CD14-positive monocyte (primary cell): ENCODE measurements at regions not wholly inside any gene's neighbourhood (a gene's known extent, or its start where the extent isn't known, plus 50 kb on each side); places are given as distances from the start of the nearest gene placed in this dataset.

Experiments used
- DNase-seq, 3 donors: peaks; one replicate each; pipeline ENCODE4 v3.0.0-alpha.2; 2011 to 2022
- H2AFZ ChIP-seq: 2 replicates; pipeline ENCODE4 v1.6.0; 2012; ENCODE audit warnings: mild to moderate bottlenecking, low read depth, low read length, inconsistent platforms; ENCODE audit not compliant: insufficient read depth, poor library complexity, severe bottlenecking
- H3K27ac ChIP-seq, 2 donors: 1 replicate in 1 of 2; 2 replicates in 1 of 2; pipeline ENCODE4 v1.5.1; 2012 to 2013; ENCODE audit warnings: low read length in 2 of 2, control low read depth in 1 of 2, inconsistent platforms in 1 of 2, low read depth in 1 of 2, mild to moderate bottlenecking in 1 of 2
- H3K27me3 ChIP-seq, 2 donors: one replicate each; pipeline versions ENCODE4 v1.6.0 to v1.6.1; 2011 to 2013; ENCODE audit warnings: low read length in 2 of 2; ENCODE audit not compliant: control insufficient read depth in 2 of 2, insufficient read depth in 2 of 2
- H3K36me3 ChIP-seq, 2 donors: replicated peaks in 1 of 2; 1 replicate in 1 of 2; 2 replicates in 1 of 2; pipeline versions ENCODE4 v1.5.1 to v1.6.1; 2012 to 2013; ENCODE audit warnings: low read length in 2 of 2, control low read depth in 1 of 2, inconsistent platforms in 1 of 2, mild to moderate bottlenecking in 1 of 2; ENCODE audit not compliant: insufficient read depth in 2 of 2, control insufficient read depth in 1 of 2
- H3K4me1 ChIP-seq, 2 donors: 1 replicate in 1 of 2; 2 replicates in 1 of 2; pipeline versions ENCODE4 v1.5.1 to v1.6.1; 2012 to 2013; ENCODE audit warnings: low read length in 2 of 2, control low read depth in 1 of 2, inconsistent platforms in 1 of 2, mild to moderate bottlenecking in 1 of 2, moderate library complexity in 1 of 2; ENCODE audit not compliant: insufficient read depth in 2 of 2, control insufficient read depth in 1 of 2
- H3K4me2 ChIP-seq: replicated peaks from 2 replicates; pipeline ENCODE3; 2012; ENCODE audit warnings: low read length, moderate library complexity, mild to moderate bottlenecking; ENCODE audit not compliant: poor library complexity, severe bottlenecking; ENCODE audit errors: extremely low read depth
- H3K4me3 ChIP-seq, 3 experiments: fragments of 200-600 bp in 1 of 3; sonication (generic) in 1 of 3; replicated peaks in 1 of 3; 1 replicate in 2 of 3; 2 replicates in 1 of 3; pipeline ENCODE4 v1.5.1; 2011 to 2013; ENCODE audit warnings: low read length in 3 of 3, mild to moderate bottlenecking in 3 of 3, control low read depth in 2 of 3, low read depth in 2 of 3, inconsistent platforms in 1 of 3, moderate library complexity in 1 of 3
- H3K79me2 ChIP-seq: 2 replicates; pipeline ENCODE4 v1.6.0; 2012; ENCODE audit warnings: mild to moderate bottlenecking, control low read depth, inconsistent platforms, low read length, moderate library complexity; ENCODE audit not compliant: insufficient read depth
- H3K9ac ChIP-seq: 2 replicates; pipeline ENCODE4 v1.6.0; 2017; ENCODE audit warnings: low read length, mild to moderate bottlenecking; ENCODE audit not compliant: insufficient read depth, poor library complexity, severe bottlenecking
- H3K9me3 ChIP-seq, 2 donors: replicated peaks in 1 of 2; 1 replicate in 1 of 2; 2 replicates in 1 of 2; pipeline versions ENCODE4 v1.5.1 to v1.6.1; 2012 to 2013; ENCODE audit warnings: low read length in 2 of 2, control low read depth in 1 of 2; ENCODE audit not compliant: control insufficient read depth in 1 of 2, insufficient read depth in 1 of 2
- H4K20me1 ChIP-seq: 2 replicates; pipeline ENCODE4 v1.6.0; 2012; ENCODE audit warnings: mild to moderate bottlenecking, low read length, control low read depth, moderate library complexity; ENCODE audit not compliant: insufficient read depth
- H3K27ac Mint-ChIP-seq, 7 donors: one replicate each; pipeline ENCODE4 v1.8.0; 2020; ENCODE audit warnings: mild to moderate bottlenecking in 7 of 7, mixed read lengths in 7 of 7, moderate library complexity in 6 of 7, inconsistent platforms in 2 of 7
- H3K27me3 Mint-ChIP-seq, 3 donors: one replicate each; pipeline ENCODE4 v1.8.0; 2021 to 2022; ENCODE audit warnings: low read depth in 3 of 3, mild to moderate bottlenecking in 3 of 3, mixed read lengths in 3 of 3, moderate library complexity in 3 of 3, inconsistent platforms in 1 of 3
- H3K36me3 Mint-ChIP-seq, 2 donors: one replicate each; pipeline ENCODE4 v1.8.0; 2020; ENCODE audit warnings: mixed read lengths in 2 of 2, inconsistent platforms in 1 of 2, mild to moderate bottlenecking in 1 of 2
- H3K4me1 Mint-ChIP-seq: one replicate; pipeline ENCODE4 v1.8.0; 2020; ENCODE audit warnings: mild to moderate bottlenecking, mixed read lengths
- H3K4me3 Mint-ChIP-seq, 2 donors: one replicate each; pipeline ENCODE4 v1.8.0; 2020; ENCODE audit warnings: mild to moderate bottlenecking in 2 of 2, mixed read lengths in 2 of 2, moderate library complexity in 1 of 2
- H3K9me3 Mint-ChIP-seq, 7 donors: one replicate each; pipeline ENCODE4 v1.8.0; 2020 to 2022; ENCODE audit warnings: mixed read lengths in 7 of 7, mild to moderate bottlenecking in 6 of 7, moderate library complexity in 6 of 7, inconsistent platforms in 2 of 7
- CTCF ChIP-seq: fragments of 200-600 bp; IDR thresholded peaks from one replicate; pipeline ENCODE4 v1.8.0; 2022; ENCODE audit warnings: antibody characterized with exemption, mild to moderate bottlenecking
- WGBS: methylation state at CpG from one replicate; pipeline ENCODE4 v1.1.5; 2013; ENCODE audit warnings: missing lambda C conversion rate; ENCODE audit not compliant: insufficient coverage; 5-methylcytosine and 5-hydroxymethylcytosine counted together
- intact Hi-C, 2 donors: fragments of 100-400 bp; cut with micrococcal nuclease; formaldehyde crosslinking; loops; one replicate each; pipeline versions ENCODE4 v1.15.0 to v1.15.1; 2023

GRCh38 chr17:20783091-20783490 lies 203.6 kb downstream of the CDRT15L2 start:
- Histone ChIP-seq H3K9ac (no peak overlapping the region), H3K27ac (no peak overlapping the region), H2AFZ (no peak overlapping the region), H3K4me3 (no peak overlapping the region), H3K79me2 (no peaks in the 10 kb centered on the region), H3K4me2 (no peak overlapping the region), H3K9me3 (peaks cover 0 to 7% of the 10 kb centered on the region in 2 donors), H4K20me1 (no peaks in the 10 kb centered on the region), H3K36me3 (no peaks in the 10 kb centered on the region), H3K4me1 (peaks cover 22% of the 10 kb centered on the region in 2 donors), H3K27me3 (peaks cover 5 to 23% of the 10 kb centered on the region in 2 donors)
- no peak overlapping the region for H3K27ac Mint-ChIP-seq
- peaks cover 0 to 19% (median 15%) of the 10 kb centered on the region in 7 donors for H3K9me3 Mint-ChIP-seq
- no peak for TF ChIP-seq CTCF
- peaks cover 23 to 39% (median 30%) of the 10 kb centered on the region in 3 donors for H3K27me3 Mint-ChIP-seq
- peak overlapping the region in 1 of 2 donors; percentile 68 for H3K4me3 Mint-ChIP-seq
- intact Hi-C loops = no loop called here
- H3K36me3 Mint-ChIP-seq = peaks cover 0 to 4% of the 10 kb centered on the region in 2 donors
- WGBS = no CpG with 5 or more reads among the region's 3 CpGs
- peaks cover 26% of the 10 kb centered on the region for H3K4me1 Mint-ChIP-seq
- DNase-seq = peak in 1 of 3 donors; percentile 4

- peak overlapping the region in 1 of 7 donors; percentile 25 for H3K27ac Mint-ChIP-seq
- no peak for DNase-seq
Measured at GRCh38 chr17:20784100-20784665, 204.7 kb downstream of the CDRT15L2 start.

More at GRCh38 chr17:20784100-20784665, 204.7 kb downstream of the CDRT15L2 start:
- Histone ChIP-seq H3K9me3 (peaks cover 0 to 7% of the 10 kb centered on the region in 2 donors), H2AFZ (no peak overlapping the region), H3K9ac (no peak overlapping the region), H3K4me3 (no peak overlapping the region), H3K4me1 (peaks cover 12 to 15% of the 10 kb centered on the region in 2 donors), H3K36me3 (no peaks in the 10 kb centered on the region), H3K27me3 (peaks cover 5 to 23% of the 10 kb centered on the region in 2 donors), H3K79me2 (no peaks in the 10 kb centered on the region), H4K20me1 (no peaks in the 10 kb centered on the region), H3K27ac (no peak overlapping the region), H3K4me2 (no peak overlapping the region)
- Mint-ChIP-seq H3K36me3 (no peaks in the 10 kb centered on the region), H3K9me3 (peaks cover 0 to 14% (median 9%) of the 10 kb centered on the region in 7 donors), H3K4me1 (peaks cover 15% of the 10 kb centered on the region), H3K4me3 (peak overlapping the region; percentile 62 to 73), H3K27me3 (peaks cover 25 to 39% (median 30%) of the 10 kb centered on the region in 3 donors)
- intact Hi-C loops = no loop called here
- TF ChIP-seq CTCF = no peak
- WGBS = 54% methylated on average over 37 of the region's 48 CpGs
